Activated naive CD8-positive, alpha-beta T cell treated with anti-CD3 and anti-CD28 coated beads, Interleukin-2, amount 10 ng/mL, durations not matched to agents 7 days and 5 days (primary cell): ENCODE measurements at regions not wholly inside any gene's neighbourhood (a gene's known extent, or its start where the extent isn't known, plus 50 kb on each side); places are given as distances from the start of the nearest gene placed in this dataset.

Experiments used
- ATAC-seq: fragments of 150-1000 bp; cut with Tn5 transposase; one replicate; pipeline ENCODE4 v1.10.0; 2021; ENCODE audit warnings: low read depth, moderate library complexity
- POLR2A ChIA-PET: fragments of 350-600 bp; sonication (Branson Sonifier 250); formaldehyde crosslinking; loops from one replicate; lab custom pipeline; 2021; ENCODE audit warnings: antibody characterized with exemption; lab: Charles Lee
- DNase-seq: peaks from one replicate; pipeline ENCODE4 v3.0.0; 2021
- H3K27ac Mint-ChIP-seq: one replicate; pipeline ENCODE4 v1.8.0; 2022; ENCODE audit warnings: mild to moderate bottlenecking, mixed read lengths
- H3K27me3 Mint-ChIP-seq: one replicate; pipeline ENCODE4 v1.8.0; 2022; ENCODE audit warnings: mild to moderate bottlenecking, moderate library complexity, mixed read lengths
- H3K36me3 Mint-ChIP-seq: one replicate; pipeline ENCODE4 v1.8.0; 2021; ENCODE audit warnings: mild to moderate bottlenecking, mixed read lengths
- H3K4me1 Mint-ChIP-seq: one replicate; pipeline ENCODE4 v1.8.0; 2021; ENCODE audit warnings: mixed read lengths
- H3K4me3 Mint-ChIP-seq: one replicate; pipeline ENCODE4 v1.8.0; 2022; ENCODE audit warnings: mild to moderate bottlenecking, moderate library complexity, mixed read lengths
- H3K9me3 Mint-ChIP-seq: one replicate; pipeline ENCODE4 v1.8.0; 2021; ENCODE audit warnings: mixed read lengths

- no peaks in the 10 kb centered on the region for H3K27me3 Mint-ChIP-seq
- POLR2A ChIA-PET: no interaction called here
- ATAC-seq: no peak
- H3K27ac Mint-ChIP-seq: peak overlapping the region; percentile 22
- H3K4me3 Mint-ChIP-seq: peak overlapping the region; percentile 74
- H3K9me3 Mint-ChIP-seq: peaks cover 6% of the 10 kb centered on the region
- peaks cover 57% of the 10 kb centered on the region for H3K4me1 Mint-ChIP-seq
- H3K36me3 Mint-ChIP-seq: peaks cover 28% of the 10 kb centered on the region
- DNase-seq: no peak
Measured at GRCh38 chr13:74063533-74064100, 70.6 kb downstream of the KLF12 start.

DNA sequence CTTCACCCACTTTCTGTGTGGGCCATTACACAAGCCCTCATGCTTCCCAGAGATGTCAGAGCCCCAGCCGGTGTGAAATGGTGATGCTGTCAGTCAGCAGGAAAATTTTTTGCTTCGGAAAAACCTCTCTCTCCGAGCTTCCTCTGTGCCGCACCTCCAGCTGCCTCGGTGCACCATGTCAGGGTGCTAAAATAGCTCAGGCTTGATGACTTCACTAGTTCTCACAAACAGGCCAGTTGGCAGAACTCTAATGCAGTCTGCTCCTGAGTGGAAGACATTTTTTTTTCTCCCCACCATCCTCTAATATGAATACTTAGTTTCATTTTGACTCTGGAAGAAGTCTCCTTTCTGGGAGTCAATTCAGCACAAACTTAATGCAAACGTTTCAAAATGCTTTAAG is 71.3 kb downstream of the KLF12 start:
- Mint-ChIP-seq H3K4me3 (peak overlapping the region; percentile 74), H3K27me3 (no peaks in the 10 kb centered on the region), H3K36me3 (peaks cover 28% of the 10 kb centered on the region), H3K27ac (peak overlapping the region; percentile 86), H3K9me3 (peaks cover 6% of the 10 kb centered on the region), H3K4me1 (peaks cover 55% of the 10 kb centered on the region)
- DNase-seq (no peak), ATAC-seq (no peak)
- POLR2A ChIA-PET: interaction anchor here (0.6 to 2.8 kb wide), 6 partner anchors 36 to 225 kb away, joined by 3 to 33 read pairs (median 4); partner anchors contain the start of gene KLF12

GRCh38 chr13:74061926-74062595 is 72.1 kb downstream of the KLF12 start:
- H3K4me1 Mint-ChIP-seq: peaks cover 54% of the 10 kb centered on the region
- H3K9me3 Mint-ChIP-seq: peaks cover 6% of the 10 kb centered on the region
- peak overlapping the region; percentile 86 for H3K27ac Mint-ChIP-seq
- H3K36me3 Mint-ChIP-seq: peaks cover 30% of the 10 kb centered on the region
- no peak for DNase-seq
- POLR2A ChIA-PET: interaction anchor here (0.6 to 2.8 kb wide), 8 partner anchors 8 to 226 kb away, joined by 3 to 33 read pairs (median 4); partner anchors contain the start of gene KLF12
- peak overlapping the region; percentile 74 for H3K4me3 Mint-ChIP-seq
- no peaks in the 10 kb centered on the region for H3K27me3 Mint-ChIP-seq
- peak; percentile 86 for ATAC-seq

- no peak overlapping the region for H3K27ac Mint-ChIP-seq
- peaks cover 6% of the 10 kb centered on the region for H3K9me3 Mint-ChIP-seq
- no peaks in the 10 kb centered on the region for H3K27me3 Mint-ChIP-seq
- no peak overlapping the region for H3K4me3 Mint-ChIP-seq
- POLR2A ChIA-PET: no interaction called here
- H3K36me3 Mint-ChIP-seq: peaks cover 27% of the 10 kb centered on the region
- H3K4me1 Mint-ChIP-seq: peaks cover 43% of the 10 kb centered on the region
- no peak for DNase-seq
- ATAC-seq: no peak
Measured at GRCh38 chr13:74056801-74057542, 77.2 kb downstream of the KLF12 start.

DNA sequence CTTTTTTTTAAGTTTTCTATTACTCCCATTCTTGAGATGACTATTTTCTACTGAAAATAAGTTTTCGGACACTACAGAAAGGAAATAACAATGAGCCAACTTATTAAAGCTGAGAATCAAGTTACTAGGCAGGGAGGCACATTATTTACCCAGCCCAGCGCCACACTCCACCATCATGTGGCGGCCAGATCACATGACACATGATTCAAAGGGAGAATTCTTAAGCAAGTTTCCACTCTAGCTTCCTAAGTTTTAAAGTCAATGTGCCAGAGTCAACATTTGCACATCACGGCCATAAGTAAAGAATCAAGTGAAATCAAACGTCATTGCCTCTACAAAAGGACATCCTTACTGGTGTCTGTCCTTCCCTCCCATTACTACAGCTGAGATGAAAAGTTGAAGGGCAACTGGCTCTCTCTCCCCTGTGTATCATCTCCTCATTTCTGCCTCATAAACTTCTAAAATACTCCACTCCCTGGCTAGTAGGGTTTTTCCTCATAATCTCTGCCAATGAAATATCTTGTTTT is 81.7 kb downstream of the KLF12 start:
- ATAC-seq (no peak), DNase-seq (no peak)
- POLR2A ChIA-PET: no interaction called here
- Mint-ChIP-seq H3K4me1 (peaks cover 26% of the 10 kb centered on the region), H3K4me3 (no peak overlapping the region), H3K9me3 (peaks cover 2% of the 10 kb centered on the region), H3K27ac (no peak overlapping the region), H3K36me3 (peaks cover 24% of the 10 kb centered on the region), H3K27me3 (no peaks in the 10 kb centered on the region)

GRCh38 chr13:74048756-74049155 is 85.4 kb downstream of the KLF12 start:
- Mint-ChIP-seq H3K4me1 (peaks cover 15% of the 10 kb centered on the region), H3K9me3 (peaks cover 4% of the 10 kb centered on the region), H3K36me3 (peaks cover 28% of the 10 kb centered on the region), H3K27me3 (no peaks in the 10 kb centered on the region), H3K27ac (no peak overlapping the region), H3K4me3 (no peak overlapping the region)
- no peak for DNase-seq
- no peak for ATAC-seq
- POLR2A ChIA-PET: no interaction called here

GRCh38 chr13:74047931-74048600 is 86.1 kb downstream of the KLF12 start:
- ATAC-seq: no peak
- Mint-ChIP-seq H3K36me3 (peaks cover 28% of the 10 kb centered on the region), H3K27ac (no peak overlapping the region), H3K4me3 (no peak overlapping the region), H3K9me3 (peaks cover 4% of the 10 kb centered on the region), H3K4me1 (peaks cover 15% of the 10 kb centered on the region), H3K27me3 (no peaks in the 10 kb centered on the region)
- POLR2A ChIA-PET: no interaction called here
- no peak for DNase-seq

- Mint-ChIP-seq H3K27me3 (no peaks in the 10 kb centered on the region), H3K4me1 (peaks cover 12% of the 10 kb centered on the region), H3K9me3 (peaks cover 2% of the 10 kb centered on the region), H3K4me3 (no peak overlapping the region), H3K36me3 (peaks cover 25% of the 10 kb centered on the region), H3K27ac (no peak overlapping the region)
- no peak for ATAC-seq
- POLR2A ChIA-PET: no interaction called here
- DNase-seq: no peak
Measured at GRCh38 chr13:74046431-74046830, 87.8 kb downstream of the KLF12 start.

DNA sequence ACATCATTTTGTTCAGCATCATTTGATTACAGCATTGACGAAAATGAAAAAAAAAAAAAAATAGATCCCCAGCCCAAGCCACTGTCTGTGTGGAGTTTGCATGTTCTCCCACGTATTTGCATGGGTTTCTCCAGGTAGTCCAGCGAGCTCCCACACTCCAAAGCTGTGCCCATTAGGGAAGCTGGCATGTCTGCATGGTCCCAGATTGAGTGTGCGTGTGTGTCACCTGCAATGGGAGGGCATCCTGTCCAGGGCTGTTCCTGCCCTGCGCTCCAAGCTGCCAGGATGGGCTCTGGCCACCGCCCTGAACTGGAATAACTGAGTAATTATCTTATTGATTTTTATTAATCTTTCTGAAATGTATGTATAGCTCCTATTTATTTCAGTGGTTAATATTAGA is 88.6 kb downstream of the KLF12 start:
- POLR2A ChIA-PET: no interaction called here
- Mint-ChIP-seq H3K27ac (no peak overlapping the region), H3K4me1 (peaks cover 8% of the 10 kb centered on the region), H3K9me3 (peaks cover 2% of the 10 kb centered on the region), H3K4me3 (no peak overlapping the region), H3K27me3 (no peaks in the 10 kb centered on the region), H3K36me3 (peaks cover 22% of the 10 kb centered on the region)
- ATAC-seq: no peak
- DNase-seq: no peak

DNA sequence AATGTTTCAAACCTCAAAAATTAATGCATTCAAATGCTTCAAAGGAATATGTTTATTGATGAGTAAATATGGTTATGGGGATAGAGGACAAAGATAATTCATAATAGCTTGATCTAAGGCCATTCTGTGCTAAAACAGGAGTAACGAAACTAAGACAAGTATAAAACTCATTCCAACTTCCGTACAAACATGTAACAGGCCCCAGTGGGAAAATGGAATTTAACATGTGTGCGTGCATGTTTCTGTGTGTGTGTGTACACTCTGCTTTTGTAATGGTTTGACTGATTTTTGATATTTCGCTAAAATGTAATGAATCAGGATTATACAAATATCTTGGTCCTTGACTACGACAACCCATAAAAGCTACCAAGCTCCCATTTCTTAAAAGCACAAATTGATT is 91.0 kb downstream of the KLF12 start:
- peaks cover 9% of the 10 kb centered on the region for H3K4me1 Mint-ChIP-seq
- DNase-seq (no peak), ATAC-seq (no peak)
- H3K27me3 Mint-ChIP-seq: no peaks in the 10 kb centered on the region
- POLR2A ChIA-PET: no interaction called here
- H3K27ac Mint-ChIP-seq: no peak overlapping the region
- peaks cover 11% of the 10 kb centered on the region for H3K36me3 Mint-ChIP-seq
- peaks cover 2% of the 10 kb centered on the region for H3K9me3 Mint-ChIP-seq
- H3K4me3 Mint-ChIP-seq: no peak overlapping the region

GRCh38 chr13:74040200-74040599 is 94.0 kb downstream of the KLF12 start:
- Mint-ChIP-seq H3K27me3 (no peaks in the 10 kb centered on the region), H3K27ac (no peak overlapping the region), H3K9me3 (peaks cover 2% of the 10 kb centered on the region), H3K4me3 (no peak overlapping the region), H3K4me1 (peaks cover 23% of the 10 kb centered on the region), H3K36me3 (peaks cover 10% of the 10 kb centered on the region)
- DNase-seq (no peak), ATAC-seq (no peak)
- POLR2A ChIA-PET: no interaction called here

DNA sequence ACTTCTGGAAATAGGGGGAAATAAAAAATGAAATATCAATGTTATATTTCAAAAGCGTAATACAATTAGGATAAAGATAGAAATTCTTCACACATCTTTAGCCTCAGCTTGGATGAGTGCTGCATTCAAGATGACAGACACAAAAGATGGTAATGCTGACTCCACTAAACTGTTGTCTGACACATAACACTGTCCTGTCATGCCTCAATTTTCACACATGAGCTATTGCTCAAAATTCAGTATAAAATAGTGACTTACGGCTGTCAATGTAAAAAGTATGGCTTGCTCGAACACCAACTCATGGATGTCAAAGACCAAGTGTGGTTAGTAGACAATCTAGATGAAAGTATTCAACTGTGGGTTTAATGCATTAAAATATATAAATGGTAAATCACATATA is 94.5 kb downstream of the KLF12 start:
- no peak overlapping the region for H3K4me3 Mint-ChIP-seq
- ATAC-seq (no peak), DNase-seq (no peak)
- H3K36me3 Mint-ChIP-seq: peaks cover 9% of the 10 kb centered on the region
- H3K9me3 Mint-ChIP-seq: no peaks in the 10 kb centered on the region
- H3K27me3 Mint-ChIP-seq: no peaks in the 10 kb centered on the region
- POLR2A ChIA-PET: no interaction called here
- H3K27ac Mint-ChIP-seq: no peak overlapping the region
- peaks cover 23% of the 10 kb centered on the region for H3K4me1 Mint-ChIP-seq

GRCh38 chr13:74039154-74039553 is 95.0 kb downstream of the KLF12 start:
- H3K27me3 Mint-ChIP-seq: no peaks in the 10 kb centered on the region
- DNase-seq: no peak
- POLR2A ChIA-PET: no interaction called here
- peaks cover 21% of the 10 kb centered on the region for H3K4me1 Mint-ChIP-seq
- no peak overlapping the region for H3K27ac Mint-ChIP-seq
- ATAC-seq: no peak
- no peak overlapping the region for H3K4me3 Mint-ChIP-seq
- peaks cover 6% of the 10 kb centered on the region for H3K36me3 Mint-ChIP-seq
- no peaks in the 10 kb centered on the region for H3K9me3 Mint-ChIP-seq
